PC-3 (cell line): ENCODE measurements at regions not wholly inside any gene's neighbourhood (a gene's known extent, or its start where the extent isn't known, plus 50 kb on each side); places are given as distances from the start of the nearest gene placed in this dataset.
A peak's percentile ranks its signal among the peaks of the same experiment; 100 is the strongest.

ENCODE experiments used
- ATAC-seq: fragments of 200-7000 bp; cut with Tn5 transposase; 2 replicates; pipeline ENCODE4 v1.9.1; 2020; ENCODE audit warnings: mild to moderate bottlenecking, moderate library complexity
- BruUV-seq: library from RNA; stranded (reverse); fragments of 400-500 nt; replicated peaks from 2 replicates; lab custom pipeline; 2021; lab: Mats Ljungman, UMichigan
- CTCF ChIA-PET: fragments of 300-600 bp; sonication (Branson Sonifier 250); formaldehyde crosslinking; loops from one replicate; lab custom pipeline; 2022; ENCODE audit warnings: antibody characterized with exemption; lab: Charles Lee
- POLR2A ChIA-PET: fragments of 300-600 bp; sonication (Branson Sonifier 250); formaldehyde crosslinking; loops from one replicate; lab custom pipeline; 2022; ENCODE audit warnings: antibody characterized with exemption; ENCODE audit not compliant: unreplicated experiment; lab: Charles Lee
- DNase-seq: peaks from one replicate; pipeline ENCODE4 v3.0.0-alpha.2; 2015
- H2AFZ ChIP-seq: fragments of 300-600 bp; sonication (generic); 2 replicates; pipeline ENCODE4 v1.6.0; 2016; ENCODE audit warnings: antibody characterized with exemption, low read length
- H3F3A ChIP-seq: fragments of 300-600 bp; sonication (generic); one replicate; pipeline ENCODE4 v1.6.0; 2017; ENCODE audit warnings: antibody characterized with exemption, low read length, control low read depth, mild to moderate bottlenecking; ENCODE audit not compliant: unreplicated experiment
- H3K27ac ChIP-seq: fragments of 300-600 bp; sonication (generic); 2 replicates; pipeline ENCODE4 v1.5.1; 2016; ENCODE audit warnings: mild to moderate bottlenecking, low read length
- H3K27me3 ChIP-seq: fragments of 300-600 bp; sonication (generic); 2 replicates; pipeline ENCODE4 v1.6.1; 2016; ENCODE audit warnings: low read length, mixed read lengths
- H3K36me3 ChIP-seq: fragments of 300-600 bp; sonication (generic); 2 replicates; pipeline ENCODE4 v1.6.1; 2016; ENCODE audit warnings: low read depth, mixed run types, low read length, mixed read lengths
- H3K4me1 ChIP-seq: fragments of 300-600 bp; sonication (generic); 2 replicates; pipeline ENCODE4 v1.5.1; 2016; ENCODE audit warnings: low read length; ENCODE audit not compliant: insufficient read depth
- H3K4me2 ChIP-seq: fragments of 300-600 bp; sonication (generic); 2 replicates; pipeline ENCODE4 v1.6.0; 2016; ENCODE audit warnings: low read length
- H3K4me3 ChIP-seq: fragments of 300-600 bp; sonication (generic); 2 replicates; pipeline ENCODE4 v1.5.1; 2016; ENCODE audit warnings: mild to moderate bottlenecking, low read length, mixed read lengths
- H3K79me2 ChIP-seq: fragments of 300-600 bp; sonication (generic); 2 replicates; pipeline ENCODE4 v1.6.1; 2017; ENCODE audit warnings: low read length, mixed read lengths
- H3K9ac ChIP-seq: fragments of 300-600 bp; sonication (generic); 2 replicates; pipeline ENCODE4 v1.6.0; 2016; ENCODE audit warnings: mild to moderate bottlenecking, low read length
- H3K9me2 ChIP-seq: fragments of 300-600 bp; sonication (generic); replicated peaks from 2 replicates; pipeline ENCODE4 v1.6.1; 2016; ENCODE audit warnings: mixed run types, low read length, mixed read lengths
- H3K9me3 ChIP-seq: fragments of 300-600 bp; sonication (generic); 2 replicates; pipeline ENCODE4 v1.6.1; 2016; ENCODE audit warnings: low read length, mixed read lengths
- H4K20me1 ChIP-seq: fragments of 300-600 bp; sonication (generic); 2 replicates; pipeline ENCODE4 v1.6.1; 2016; ENCODE audit warnings: low read length, mixed read lengths
- CTCF ChIP-seq: fragments of 300-600 bp; sonication (generic); conservative IDR thresholded peaks from 2 replicates; pipeline ENCODE4 v1.5.1; 2017; ENCODE audit warnings: antibody characterized with exemption, low read depth, mild to moderate bottlenecking, low read length
- EZH2 ChIP-seq: fragments of 300-600 bp; sonication (generic); IDR thresholded peaks from one replicate; pipeline ENCODE4 v1.6.1; 2017; ENCODE audit warnings: antibody characterized with exemption, mild to moderate bottlenecking, low read length; ENCODE audit not compliant: unreplicated experiment
- EZH2phosphoT487 ChIP-seq: fragments of 300-600 bp; sonication (generic); IDR thresholded peaks from 2 replicates; pipeline ENCODE4 v1.6.1; 2018; ENCODE audit warnings: mild to moderate bottlenecking, antibody characterized with exemption, low read length, borderline replicate concordance
- intact Hi-C: fragments of 100-400 bp; cut with micrococcal nuclease; formaldehyde crosslinking; loops from 2 replicates; pipeline ENCODE4 v1.9.0; 2023

GRCh38 chr14:38405851-38406635 is 150.2 kb upstream of the CLEC14A start:
- H3K9me2 ChIP-seq, result no peaks in the 10 kb centered on the region
- CTCF ChIA-PET, result no interaction called here
- BruUV-seq, result no TSS peak
- no peaks in the 10 kb centered on the region for H3K79me2 ChIP-seq
- H3F3A ChIP-seq, result no peaks in the 10 kb centered on the region
- POLR2A ChIA-PET, result no interaction called here
- DNase-seq, result peak; percentile 20
- peak overlapping the region; percentile 8; the same call in 1 of the 2 replicates for H3K27ac ChIP-seq
- ATAC-seq, result no peak
- H3K9ac ChIP-seq, result no peak overlapping the region
- no peaks in the 10 kb centered on the region for H3K36me3 ChIP-seq
- no peak overlapping the region for H3K4me2 ChIP-seq
- H3K4me1 ChIP-seq, result peaks cover 22% of the 10 kb centered on the region; the same call in 1 of the 2 replicates
- no peaks in the 10 kb centered on the region for H3K27me3 ChIP-seq
- intact Hi-C loops, result no loop called here
- TF ChIP-seq EZH2phosphoT487, result no peak
- TF ChIP-seq EZH2, result no peak
- TF ChIP-seq CTCF, result no peak
- no peaks in the 10 kb centered on the region for H4K20me1 ChIP-seq
- 0 out of 2 replicates have a peak overlapping the region, but pooled peaks have one; percentile 23 for H2AFZ ChIP-seq
- H3K9me3 ChIP-seq, result no peaks in the 10 kb centered on the region
- no peak overlapping the region for H3K4me3 ChIP-seq

- Histone ChIP-seq H3K9me2 (no peaks in the 10 kb centered on the region), H3K36me3 (no peaks in the 10 kb centered on the region), H2AFZ (no peak overlapping the region), H3F3A (no peaks in the 10 kb centered on the region), H3K27me3 (no peaks in the 10 kb centered on the region), H3K4me2 (peak overlapping the region; percentile 8; the same call in 1 of the 2 replicates), H3K79me2 (no peaks in the 10 kb centered on the region), H3K27ac (no peak overlapping the region), H3K9me3 (no peaks in the 10 kb centered on the region), H3K9ac (no peak overlapping the region), H4K20me1 (no peaks in the 10 kb centered on the region), H3K4me1 (peaks cover 22% of the 10 kb centered on the region; the same call in 1 of the 2 replicates), H3K4me3 (no peak overlapping the region)
- peak; percentile 16 for DNase-seq
- intact Hi-C loops, result no loop called here
- TF ChIP-seq CTCF (no peak), EZH2phosphoT487 (no peak), EZH2 (no peak)
- ATAC-seq, result no peak
- POLR2A ChIA-PET, result no interaction called here
- CTCF ChIA-PET, result no interaction called here
- BruUV-seq, result no TSS peak
These were observed 148.7 kb upstream of the CLEC14A start for GRCh38 chr14:38404616-38405015.

- Histone ChIP-seq H3K4me3 (no peak overlapping the region), H3K27me3 (no peaks in the 10 kb centered on the region), H3K36me3 (no peaks in the 10 kb centered on the region), H3K4me1 (peaks cover 22% of the 10 kb centered on the region; the same call in 1 of the 2 replicates), H3K9ac (no peak overlapping the region), H3K79me2 (no peaks in the 10 kb centered on the region), H2AFZ (no peak overlapping the region), H3F3A (no peaks in the 10 kb centered on the region), H3K9me3 (no peaks in the 10 kb centered on the region), H3K4me2 (peak overlapping the region; percentile 8; the same call in 1 of the 2 replicates), H4K20me1 (no peaks in the 10 kb centered on the region), H3K27ac (no peak overlapping the region), H3K9me2 (no peaks in the 10 kb centered on the region)
- intact Hi-C loops, result no loop called here
- no TSS peak for BruUV-seq
- ChIA-PET POLR2A (no interaction called here), CTCF (no interaction called here)
- peak; percentile 57 for DNase-seq
- no peak for TF ChIP-seq EZH2phosphoT487
- no peak for TF ChIP-seq CTCF
- TF ChIP-seq EZH2, result no peak
- ATAC-seq, result no peak
These were observed 148.2 kb upstream of the CLEC14A start for GRCh38 chr14:38404100-38404541.
